H9 (cell line): ENCODE measurements at regions not wholly inside any gene's neighbourhood (a gene's known extent, or its start where the extent isn't known, plus 50 kb on each side); places are given as distances from the start of the nearest gene placed in this dataset.

ENCODE experiments used
- DNase-seq: peaks from one replicate; pipeline ENCODE4 v3.0.0-alpha.2; 2017
- H2AFZ ChIP-seq: one replicate; pipeline ENCODE4 v1.6.1; 2013; ENCODE audit warnings: mild to moderate bottlenecking, low read length, control low read depth, moderate library complexity
- H2AK5ac ChIP-seq: 2 replicates; pipeline ENCODE4 v1.6.1; 2013; ENCODE audit warnings: low read length, control low read depth, mixed read lengths; ENCODE audit not compliant: insufficient read length
- H2BK120ac ChIP-seq: one replicate; pipeline ENCODE4 v1.6.1; 2013; ENCODE audit warnings: low read depth, mild to moderate bottlenecking, low read length, control low read depth, inconsistent platforms; ENCODE audit not compliant: poor library complexity, severe bottlenecking
- H2BK12ac ChIP-seq: 2 replicates; pipeline ENCODE4 v1.6.1; 2013; ENCODE audit warnings: low read length, control low read depth, mixed read lengths, low read depth; ENCODE audit not compliant: insufficient read length
- H2BK15ac ChIP-seq: 2 replicates; pipeline ENCODE4 v1.6.1; 2013; ENCODE audit warnings: low read depth, low read length, control low read depth
- H2BK20ac ChIP-seq: one replicate; pipeline ENCODE4 v1.6.1; 2013; ENCODE audit warnings: low read depth, mild to moderate bottlenecking, low read length, control low read depth, inconsistent platforms; ENCODE audit not compliant: poor library complexity, severe bottlenecking
- H2BK5ac ChIP-seq: 2 replicates; pipeline ENCODE4 v1.6.1; 2013; ENCODE audit warnings: low read length, control low read depth, mixed read lengths; ENCODE audit not compliant: insufficient read length
- H3K14ac ChIP-seq: 2 replicates; pipeline ENCODE4 v1.6.1; 2013; ENCODE audit warnings: low read length, control low read depth; ENCODE audit not compliant: insufficient read depth
- H3K18ac ChIP-seq: 2 replicates; pipeline ENCODE4 v1.6.1; 2013; ENCODE audit warnings: low read depth, mild to moderate bottlenecking, mixed read lengths, low read length, control low read depth; ENCODE audit not compliant: insufficient read length
- H3K23ac ChIP-seq: 2 replicates; pipeline ENCODE4 v1.6.1; 2013; ENCODE audit warnings: low read length, control low read depth, mixed read lengths, low read depth; ENCODE audit not compliant: insufficient read length
- H3K23me2 ChIP-seq: 2 replicates; pipeline ENCODE4 v1.6.1; 2013; ENCODE audit warnings: low read depth, mild to moderate bottlenecking, mixed read lengths, low read length, control low read depth; ENCODE audit not compliant: insufficient read length, poor library complexity, severe bottlenecking
- H3K27ac ChIP-seq: 2 replicates; pipeline ENCODE4 v1.5.1; 2013; ENCODE audit warnings: low read length, control low read depth, mixed read lengths, low read depth; ENCODE audit not compliant: insufficient read length
- H3K27me3 ChIP-seq: 2 replicates; pipeline ENCODE4 v1.6.1; 2013; ENCODE audit warnings: low read length, control low read depth, inconsistent platforms; ENCODE audit not compliant: insufficient read depth
- H3K4ac ChIP-seq: 2 replicates; pipeline ENCODE4 v1.6.1; 2013; ENCODE audit warnings: low read depth, mild to moderate bottlenecking, control low read depth, inconsistent platforms, low read length, moderate library complexity
- H3K4me1 ChIP-seq: 2 replicates; pipeline ENCODE4 v1.6.1; 2013; ENCODE audit warnings: low read length, control low read depth, inconsistent platforms; ENCODE audit not compliant: insufficient read depth
- H3K4me2 ChIP-seq: 2 replicates; pipeline ENCODE4 v1.6.1; 2013; ENCODE audit warnings: low read length, control low read depth, mixed read lengths; ENCODE audit not compliant: insufficient read length, insufficient read depth
- H3K56ac ChIP-seq: 2 replicates; pipeline ENCODE4 v1.6.1; 2013; ENCODE audit warnings: low read depth, mild to moderate bottlenecking, mixed read lengths, low read length, control low read depth; ENCODE audit not compliant: insufficient read length
- H3K79me1 ChIP-seq: 2 replicates; pipeline ENCODE4 v1.6.1; 2013; ENCODE audit warnings: low read depth, mild to moderate bottlenecking, moderate library complexity, low read length, control low read depth, inconsistent platforms; ENCODE audit not compliant: insufficient read depth, poor library complexity, severe bottlenecking
- H3K79me2 ChIP-seq: 2 replicates; pipeline ENCODE4 v1.6.1; 2013; ENCODE audit warnings: low read length, control low read depth, inconsistent platforms; ENCODE audit not compliant: insufficient read depth
- H3K9ac ChIP-seq: 2 replicates; pipeline ENCODE4 v1.6.1; 2013; ENCODE audit warnings: low read length, control low read depth, mixed read lengths; ENCODE audit not compliant: insufficient read length; ENCODE audit errors: extremely low read depth
- H3K9me3 ChIP-seq: one replicate; pipeline ENCODE4 v1.6.1; 2013; ENCODE audit warnings: low read depth, low read length, inconsistent platforms; ENCODE audit not compliant: control insufficient read depth
- H3T11ph ChIP-seq: one replicate; pipeline ENCODE4 v1.6.1; 2013; ENCODE audit warnings: mild to moderate bottlenecking, low read length, control low read depth, inconsistent platforms
- H4K20me1 ChIP-seq: one replicate; pipeline ENCODE4 v1.6.1; 2013; ENCODE audit not compliant: control insufficient read depth, insufficient read length, insufficient read depth
- H4K5ac ChIP-seq: 2 replicates; pipeline ENCODE4 v1.6.1; 2013; ENCODE audit warnings: low read depth, mild to moderate bottlenecking, mixed read lengths, low read length, control low read depth; ENCODE audit not compliant: insufficient read length
- H4K8ac ChIP-seq: replicated peaks from 2 replicates; pipeline ENCODE4 v1.6.1; 2013; ENCODE audit warnings: low read length, control low read depth, mixed read lengths, low read depth; ENCODE audit not compliant: insufficient read length
- H4K91ac ChIP-seq: 2 replicates; pipeline ENCODE4 v1.6.1; 2013; ENCODE audit warnings: low read depth, mild to moderate bottlenecking, moderate library complexity, mixed read lengths, low read length, control low read depth; ENCODE audit not compliant: insufficient read length
- H3K27ac Mint-ChIP-seq, 3 experiments: 2 replicates in 2 of 3; 3 replicates in 1 of 3; pipeline ENCODE4 v1.8.0; 2020 to 2021; ENCODE audit warnings: mixed read lengths in 3 of 3, mild to moderate bottlenecking in 1 of 3, moderate library complexity in 1 of 3
- H3K27me3 Mint-ChIP-seq: 2 replicates; pipeline ENCODE4 v1.8.0; 2021; ENCODE audit warnings: low read depth, mild to moderate bottlenecking, moderate library complexity, mixed read lengths
- H3K36me3 Mint-ChIP-seq, 3 experiments: 2 replicates in 2 of 3; 3 replicates in 1 of 3; pipeline ENCODE4 v1.8.0; 2020 to 2021; ENCODE audit warnings: low read depth in 3 of 3, mixed read lengths in 3 of 3; ENCODE audit not compliant: insufficient read depth in 1 of 3
- H3K4me1 Mint-ChIP-seq, 2 experiments: 2 replicates each; pipeline ENCODE4 v1.8.0; 2020; ENCODE audit warnings: mixed read lengths in 2 of 2
- H3K4me3 Mint-ChIP-seq, 2 experiments: 2 replicates in 1 of 2; 3 replicates in 1 of 2; pipeline ENCODE4 v1.8.0; 2020 to 2021; ENCODE audit warnings: mild to moderate bottlenecking in 2 of 2, mixed read lengths in 2 of 2, moderate library complexity in 1 of 2
- H3K9me3 Mint-ChIP-seq, 2 experiments: 2 replicates in 1 of 2; 3 replicates in 1 of 2; pipeline ENCODE4 v1.8.0; 2020; ENCODE audit warnings: mild to moderate bottlenecking in 2 of 2, mixed read lengths in 2 of 2, moderate library complexity in 1 of 2
- CTCF ChIP-seq: fragments of 200-600 bp; sonication (generic); conservative IDR thresholded peaks from 3 replicates; pipeline ENCODE4 v1.8.0; 2021; ENCODE audit warnings: antibody characterized with exemption, mild to moderate bottlenecking
- WGBS: extraction: QIAGEN DNeasy Blood & Tissue Kit; methylation state at CpG from one replicate; pipeline ENCODE4 v1.1.7; 2013; ENCODE audit warnings: missing lambda C conversion rate, low lambda C conversion rate, mixed read lengths; ENCODE audit not compliant: insufficient read length; ENCODE audit errors: extremely low coverage; 5-methylcytosine and 5-hydroxymethylcytosine counted together

- no peak for TF ChIP-seq CTCF
- Histone ChIP-seq H4K91ac (no peak overlapping the region), H3T11ph (no peak overlapping the region), H3K9me3 (no peaks in the 10 kb centered on the region), H4K8ac (no peak overlapping the region), H2BK20ac (no peak overlapping the region), H3K79me2 (no peaks in the 10 kb centered on the region), H3K27me3 (no peaks in the 10 kb centered on the region), H3K4me2 (no peak overlapping the region), H2BK5ac (no peak overlapping the region), H3K56ac (no peak overlapping the region), H3K79me1 (no peaks in the 10 kb centered on the region), H3K23me2 (no peaks in the 10 kb centered on the region), H2BK120ac (no peak overlapping the region), H4K5ac (no peak overlapping the region), H4K20me1 (no peaks in the 10 kb centered on the region), H3K14ac (no peak overlapping the region), H2BK15ac (no peak overlapping the region), H2BK12ac (no peak overlapping the region), H3K4me1 (no peaks in the 10 kb centered on the region), H2AK5ac (no peak overlapping the region), H3K18ac (no peak overlapping the region), H2AFZ (no peak overlapping the region), H3K9ac (no peak overlapping the region), H3K23ac (no peak overlapping the region), H3K4ac (no peak overlapping the region), H3K27ac (no peak overlapping the region)
- DNase-seq, result no peak
- Mint-ChIP-seq H3K4me3 (no peak overlapping the region), H3K9me3 (peaks cover 0 to 4% of the 10 kb centered on the region in 2 experiments; a peak in 3 of 5 replicates), H3K27me3 (no peaks in the 10 kb centered on the region), H3K4me1 (no peaks in the 10 kb centered on the region), H3K36me3 (peaks cover 0 to 2% (median 2%) of the 10 kb centered on the region in 3 experiments; a peak in 2 of 7 replicates), H3K27ac (no peak overlapping the region)
- no CpG with 5 or more reads among the region's 3 CpGs for WGBS
These were observed 458.3 kb upstream of the ACTBL2 start for GRCh38 chr5:57940879-57941278.
